ENCODE measurements at regions not wholly inside any gene's neighbourhood (a gene's known extent, or its start where the extent isn't known, plus 50 kb on each side); places are given as distances from the start of the nearest gene placed in this dataset.
"Not testable (repeated sequence)": the region's sequence is repeated elsewhere in the genome, so short reads cannot be mapped to it uniquely, and the experiment has no call there.

- DNase-seq (ENCODE audit: low spot score), result no peak
These were observed 1654.9 kb upstream of the LRRTM3 start for GRCh38 chr10:65270969-65271368.

GRCh38 chr10:65273115-65273514 is 1652.7 kb upstream of the LRRTM3 start:
- DNase-seq (ENCODE audit: low spot score), result no peak

DNA sequence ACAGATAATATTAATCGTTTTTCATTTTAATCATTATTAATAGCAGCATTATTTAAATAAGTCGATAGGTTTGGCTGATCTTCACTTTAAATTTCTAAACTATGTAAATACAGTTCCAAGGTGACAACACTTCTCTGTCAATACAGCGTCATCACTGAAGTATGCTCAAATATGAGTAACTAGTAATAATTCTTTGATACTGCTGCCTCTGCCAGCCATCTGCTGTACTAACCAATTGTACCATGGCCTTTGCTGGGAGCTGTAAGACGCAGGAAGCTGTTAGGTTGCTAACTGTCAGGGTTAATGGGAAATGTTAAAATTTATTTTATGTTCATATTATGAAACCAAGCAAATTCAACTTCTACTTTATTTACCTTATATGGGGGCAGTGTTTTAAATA is 1650.5 kb upstream of the LRRTM3 start:
- DNase-seq (ENCODE audit: low spot score), result peak; percentile 55

DNA sequence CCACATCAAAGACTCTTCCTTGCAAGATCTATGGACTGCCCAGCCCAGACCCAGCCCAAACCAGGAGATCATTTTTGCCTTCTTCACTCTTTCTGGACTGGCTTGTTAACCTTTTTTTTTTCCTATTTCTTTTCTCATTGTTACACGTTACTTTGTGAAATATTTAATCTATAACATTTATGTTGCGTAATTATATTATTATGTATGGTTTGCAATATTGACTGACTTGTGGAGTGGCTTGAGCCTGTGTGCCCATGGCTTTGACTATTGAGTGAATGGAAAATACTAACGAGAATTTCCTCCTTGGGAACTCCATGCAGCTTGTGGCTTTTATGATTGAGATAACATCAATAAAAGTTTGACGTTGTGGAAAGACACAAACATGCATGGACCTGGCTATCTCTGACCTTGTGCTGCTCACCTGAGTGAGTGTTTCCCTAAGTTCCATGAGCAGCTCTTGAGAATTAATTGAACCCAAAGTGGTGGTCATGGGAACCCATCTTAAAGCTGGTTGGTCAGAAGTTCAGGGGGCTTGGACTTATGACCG is 1641.3 kb upstream of the LRRTM3 start:
- DNase-seq (ENCODE audit: low spot score), result no peak

DNA sequence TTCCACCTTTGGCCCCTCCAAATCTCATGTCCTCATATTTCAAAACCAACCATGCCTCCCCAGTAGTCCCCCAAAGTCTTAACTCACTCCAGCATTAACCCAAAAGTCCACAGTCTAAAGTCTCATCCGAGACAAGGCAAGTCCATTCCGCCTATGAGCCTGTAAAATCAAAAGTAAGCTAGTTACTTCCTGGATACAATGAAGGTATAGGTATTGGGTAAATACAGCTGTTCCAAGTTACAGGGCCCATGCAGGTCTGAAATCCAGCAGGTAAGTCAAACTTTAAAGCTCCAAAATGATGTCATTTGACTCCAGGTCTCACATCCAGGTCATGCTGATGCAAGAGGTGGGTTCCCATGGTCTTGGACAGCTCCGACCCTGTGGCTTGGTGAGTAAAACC is 1640.1 kb upstream of the LRRTM3 start:
- DNase-seq (ENCODE audit: low spot score), result not testable (repeated sequence)

- DNase-seq (ENCODE audit: low spot score), result no peak
These were observed 1634.5 kb upstream of the LRRTM3 start for GRCh38 chr10:65291286-65291685.

DNA sequence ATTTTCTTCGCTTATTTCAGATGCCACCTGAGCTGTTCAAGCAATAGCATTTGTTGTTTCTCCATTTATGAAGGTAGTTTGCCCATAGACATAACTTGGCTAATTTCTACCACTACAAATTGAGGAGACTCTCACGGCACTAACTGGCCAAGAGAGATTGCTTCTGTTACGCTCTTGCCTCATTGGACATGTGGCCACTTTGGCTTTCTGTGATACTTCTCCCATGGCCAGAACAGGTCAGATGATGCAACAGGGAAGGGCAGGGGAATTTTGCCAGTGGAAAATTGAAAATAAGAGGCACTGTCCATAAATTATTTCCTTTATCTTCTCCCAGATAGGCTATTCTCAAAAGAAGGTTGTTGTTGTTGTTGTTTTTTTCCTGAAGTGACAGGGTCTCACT is 1633.3 kb upstream of the LRRTM3 start:
- DNase-seq (ENCODE audit: low spot score), result no peak

DNA sequence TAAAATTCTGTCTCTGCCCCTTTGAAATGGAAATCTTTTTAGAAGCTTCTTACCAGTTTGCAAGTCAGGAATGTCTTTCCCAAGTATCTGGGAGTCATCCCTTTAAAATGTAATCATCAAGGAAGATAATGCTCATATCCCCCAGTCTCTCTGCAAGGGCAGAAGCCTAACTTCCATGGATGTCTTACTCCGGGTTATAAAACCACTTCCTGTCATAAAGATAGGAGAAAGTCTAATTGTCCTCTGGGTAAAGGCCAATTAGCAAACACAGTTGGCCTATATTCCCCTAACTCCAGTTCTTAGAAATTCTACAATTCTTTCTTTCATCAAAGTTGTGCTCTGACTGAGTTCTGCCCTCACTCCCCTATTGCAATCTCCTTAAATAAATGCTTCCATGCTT is 1631.5 kb upstream of the LRRTM3 start:
- DNase-seq (ENCODE audit: low spot score), result peak; percentile 89

- no peak for DNase-seq (ENCODE audit: low spot score)
These were observed 1624.7 kb upstream of the LRRTM3 start for GRCh38 chr10:65301181-65301580.

- DNase-seq (ENCODE audit: low spot score), result no peak
These were observed 1619.6 kb upstream of the LRRTM3 start for GRCh38 chr10:65306201-65306600.

- peak; percentile 65 for DNase-seq (ENCODE audit: low spot score)
These were observed 1613.0 kb upstream of the LRRTM3 start for GRCh38 chr10:65312876-65313275.

- DNase-seq (ENCODE audit: low spot score), result peak; percentile 87
These were observed 1612.4 kb upstream of the LRRTM3 start for GRCh38 chr10:65313406-65313805.

- DNase-seq (ENCODE audit: low spot score), result no peak
These were observed 1611.6 kb upstream of the LRRTM3 start for GRCh38 chr10:65314253-65314652.

DNA sequence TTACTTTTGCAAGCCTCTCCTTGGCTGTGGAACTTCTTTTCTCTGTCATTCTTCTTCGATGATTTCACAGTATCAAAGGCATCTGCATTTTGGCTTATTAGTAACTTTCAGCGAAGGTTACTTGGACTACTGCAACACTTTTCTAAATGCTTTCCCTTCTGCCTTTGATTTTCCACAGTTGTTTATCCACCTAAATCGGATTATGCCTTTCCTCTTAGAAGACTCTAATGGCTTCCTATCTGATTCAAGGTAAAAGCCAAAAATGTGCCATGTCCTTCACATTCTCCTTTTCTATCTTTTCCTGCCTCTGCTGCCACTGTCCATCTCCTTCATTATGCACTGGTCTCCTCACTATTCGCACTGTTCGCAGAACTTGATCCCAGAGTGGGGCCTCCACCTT is 1606.3 kb upstream of the LRRTM3 start:
- DNase-seq (ENCODE audit: low spot score), result no peak

DNA sequence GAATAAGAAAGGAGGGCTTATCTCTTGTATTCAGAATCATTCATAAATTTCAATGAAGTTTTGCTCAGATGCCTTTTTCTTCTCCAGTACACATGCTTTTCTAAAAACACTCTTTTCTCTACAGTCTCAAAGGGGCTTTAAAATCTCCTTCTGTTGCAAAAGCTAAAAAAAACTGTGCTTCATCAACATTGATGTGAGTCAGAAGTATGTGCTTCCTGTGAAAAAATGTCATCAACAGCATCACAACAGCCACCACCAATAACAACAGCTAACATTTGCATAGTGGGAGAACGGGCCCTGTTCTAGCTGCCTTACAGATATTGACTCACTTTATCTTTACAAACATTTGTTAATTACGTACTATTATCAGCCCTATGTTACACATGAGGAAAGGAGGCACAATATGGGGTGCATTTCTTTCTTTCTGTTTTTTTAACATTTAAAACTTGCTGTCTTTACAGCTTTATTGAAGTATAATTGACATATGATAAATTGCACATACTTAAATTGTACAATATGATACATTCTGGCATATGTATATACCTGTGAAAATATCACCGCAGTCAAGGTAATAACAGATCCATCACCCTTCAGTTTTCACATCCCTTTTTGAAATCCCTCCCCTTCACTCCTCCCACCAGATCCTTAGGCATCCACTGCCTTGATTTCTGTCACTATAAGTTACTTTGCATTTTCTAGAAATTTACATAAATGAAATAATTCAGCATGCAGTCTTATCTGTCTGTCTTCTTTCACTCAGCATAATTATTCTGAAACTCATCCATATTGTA is 1605.4 kb upstream of the LRRTM3 start:
- DNase-seq (ENCODE audit: low spot score), result peak; percentile 28

DNA sequence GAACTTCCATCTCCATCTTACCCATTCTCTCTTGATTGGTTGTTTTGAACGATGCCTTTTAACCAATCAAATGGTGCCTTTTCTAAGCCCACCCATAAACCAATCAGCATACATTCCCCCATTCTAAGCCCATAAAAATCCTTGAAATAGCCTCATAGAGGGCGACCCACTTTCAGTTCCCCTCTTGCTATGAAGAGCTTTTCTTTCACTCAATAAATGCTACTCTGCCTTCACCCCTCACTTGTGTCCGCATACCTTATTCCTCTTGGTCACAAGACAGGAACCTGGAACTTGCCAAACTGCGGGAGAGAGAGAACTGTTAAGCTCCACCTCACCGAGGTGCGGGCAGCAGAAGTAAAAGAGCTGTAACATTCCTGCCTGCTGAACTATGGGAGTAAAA is 1602.0 kb upstream of the LRRTM3 start:
- DNase-seq (ENCODE audit: low spot score), result no peak

DNA sequence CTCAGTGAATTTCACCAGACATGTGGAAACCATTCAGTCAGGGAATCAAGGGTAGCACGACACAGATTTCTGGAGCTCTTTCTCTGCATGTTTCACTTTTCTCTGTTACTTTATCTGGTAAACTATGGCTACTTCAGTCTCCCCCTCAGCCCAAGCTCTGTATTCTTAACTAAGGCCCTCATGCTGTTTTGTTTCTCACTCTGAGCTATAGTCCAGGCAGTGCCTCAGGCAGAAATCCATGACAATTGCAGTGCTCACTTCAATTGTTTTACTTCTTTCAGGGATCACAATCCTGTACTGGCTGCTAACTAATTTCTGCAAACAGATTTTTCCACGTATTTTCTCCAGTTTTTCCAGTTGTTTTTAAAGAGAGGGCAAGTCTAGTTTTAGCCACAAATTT is 1599.9 kb upstream of the LRRTM3 start:
- DNase-seq (ENCODE audit: low spot score), result no peak

GRCh38 chr10:65328486-65328885 is 1597.3 kb upstream of the LRRTM3 start:
- no peak for DNase-seq (ENCODE audit: low spot score)

GRCh38 chr10:65335311-65335710 is 1590.5 kb upstream of the LRRTM3 start:
- no peak for DNase-seq (ENCODE audit: low spot score)

- DNase-seq (ENCODE audit: low spot score), result no peak
These were observed 1585.5 kb upstream of the LRRTM3 start for GRCh38 chr10:65340340-65340739.

GRCh38 chr10:65341323-65341925 is 1584.4 kb upstream of the LRRTM3 start:
- peak; percentile 86 for DNase-seq (ENCODE audit: low spot score)

DNA sequence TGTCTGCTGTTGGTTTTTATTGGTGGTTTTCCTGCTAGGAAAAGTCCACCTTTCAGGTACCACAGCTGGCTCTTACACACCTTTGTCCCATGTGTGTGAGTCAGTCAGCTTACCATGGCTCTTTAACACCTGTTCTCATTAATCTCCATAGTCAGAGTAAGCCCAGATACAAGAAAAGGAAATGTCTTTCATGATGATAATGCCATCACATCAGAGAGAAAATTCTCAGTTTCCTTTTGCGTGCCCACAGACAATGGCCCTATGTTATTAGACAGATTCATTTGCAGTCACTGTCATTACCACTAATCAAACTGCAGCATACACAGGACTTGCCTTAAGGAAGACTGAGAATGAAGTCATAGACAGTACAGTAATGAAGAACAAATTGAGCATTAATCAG is 1583.6 kb upstream of the LRRTM3 start:
- no peak for DNase-seq (ENCODE audit: low spot score)

- no peak for DNase-seq (ENCODE audit: low spot score)
These were observed 1579.4 kb upstream of the LRRTM3 start for GRCh38 chr10:65346466-65346865.

Data from A172 (cell line).